GM10248 (cell line): ENCODE measurements at regions not wholly inside any gene's neighbourhood (a gene's known extent, or its start where the extent isn't known, plus 50 kb on each side); places are given as distances from the start of the nearest gene placed in this dataset.

Experiments
- CTCF ChIA-PET: fragments of 300-600 bp; sonication (Branson Sonifier 250); formaldehyde crosslinking; extraction: SDS; loops from one replicate; lab custom pipeline; 2021; ENCODE audit warnings: antibody characterized with exemption; lab: Yijun Ruan, JAX
- POLR2A ChIA-PET: fragments of 350-650 bp; sonication (Branson Sonifier 250); formaldehyde crosslinking; extraction: SDS; loops from one replicate; lab custom pipeline; 2020; ENCODE audit warnings: antibody characterized with exemption; lab: Yijun Ruan, JAX
- DNase-seq: peaks from one replicate; pipeline ENCODE4 v3.0.0; 2012; ENCODE audit errors: extremely low spot score
- CTCF ChIP-seq: IDR thresholded peaks from 2 replicates; pipeline ENCODE4 v1.5.1; 2012; ENCODE audit warnings: mild to moderate bottlenecking, low read depth; ENCODE audit errors: extremely low read depth, missing control alignments, control extremely low read depth

GRCh38 chr10:128602183-128602582, 476.0 kb upstream of the MKI67 start:
- ChIA-PET POLR2A (no interaction called here), CTCF (no interaction called here)
- no peak for DNase-seq
- no peak for TF ChIP-seq CTCF

GRCh38 chr10:128604025-128604424, 477.8 kb upstream of the MKI67 start:
- DNase-seq = no peak
- CTCF ChIA-PET = interaction anchor here (1.1 kb wide), 1 partner anchor 10 kb away, joined by 3 read pairs; no protein-coding TSS in a partner anchor

GRCh38 chr10:128605180-128605579, 479.0 kb upstream of the MKI67 start:
- ChIA-PET POLR2A (no interaction called here), CTCF (no interaction called here)
- no peak for DNase-seq
- no peak for TF ChIP-seq CTCF

More at GRCh38 chr10:128604025-128604424, 477.8 kb upstream of the MKI67 start:
- no peak for TF ChIP-seq CTCF
- POLR2A ChIA-PET = no interaction called here

- ChIA-PET CTCF (no interaction called here), POLR2A (no interaction called here)
- DNase-seq = no peak
- TF ChIP-seq CTCF = no peak
Observed at GRCh38 chr10:128606055-128606454, 479.8 kb upstream of the MKI67 start.

- POLR2A ChIA-PET = no interaction called here
- no peak for TF ChIP-seq CTCF
- CTCF ChIA-PET = no interaction called here
- no peak for DNase-seq
Observed at GRCh38 chr10:128608791-128609190, 482.6 kb upstream of the MKI67 start.

- no peak for DNase-seq
- TF ChIP-seq CTCF = no peak
- ChIA-PET CTCF (no interaction called here), POLR2A (no interaction called here)
Observed at GRCh38 chr10:128609460-128609859, 483.2 kb upstream of the MKI67 start.

- ChIA-PET POLR2A (no interaction called here), CTCF (no interaction called here)
- no peak for TF ChIP-seq CTCF
- DNase-seq = no peak
Observed at GRCh38 chr10:128610113-128610512, 483.9 kb upstream of the MKI67 start.
